Activated CD4-positive, alpha-beta T cell treated with anti-CD3 and anti-CD28 coated beads for 48 hours (primary cell): ENCODE measurements at regions not wholly inside any gene's neighbourhood (a gene's known extent, or its start where the extent isn't known, plus 50 kb on each side); places are given as distances from the start of the nearest gene placed in this dataset.

Source experiments
- DNase-seq: peaks from one replicate; pipeline ENCODE4 v3.0.0-alpha.2; 2020

DNA sequence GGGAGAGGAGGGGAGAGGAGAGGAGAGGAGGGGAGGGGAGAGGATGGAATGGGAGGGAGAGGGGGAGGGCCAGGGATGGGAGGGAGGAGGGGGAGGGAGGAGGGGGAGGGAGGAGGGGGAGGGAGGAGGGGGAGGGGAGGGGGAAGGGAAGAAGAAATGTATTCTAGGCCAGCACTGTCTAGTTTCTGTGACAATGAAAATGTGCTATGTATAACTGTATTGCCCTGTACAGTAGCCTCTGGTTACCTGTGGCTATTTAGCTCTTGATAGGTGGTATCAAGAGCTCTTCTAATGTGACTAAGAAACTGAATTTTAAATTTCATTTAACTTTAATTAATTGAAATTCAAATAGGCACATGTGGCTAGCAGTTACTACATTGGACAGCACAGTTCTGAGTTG is 143.1 kb downstream of the BTC start:
- DNase-seq, result no peak

DNA sequence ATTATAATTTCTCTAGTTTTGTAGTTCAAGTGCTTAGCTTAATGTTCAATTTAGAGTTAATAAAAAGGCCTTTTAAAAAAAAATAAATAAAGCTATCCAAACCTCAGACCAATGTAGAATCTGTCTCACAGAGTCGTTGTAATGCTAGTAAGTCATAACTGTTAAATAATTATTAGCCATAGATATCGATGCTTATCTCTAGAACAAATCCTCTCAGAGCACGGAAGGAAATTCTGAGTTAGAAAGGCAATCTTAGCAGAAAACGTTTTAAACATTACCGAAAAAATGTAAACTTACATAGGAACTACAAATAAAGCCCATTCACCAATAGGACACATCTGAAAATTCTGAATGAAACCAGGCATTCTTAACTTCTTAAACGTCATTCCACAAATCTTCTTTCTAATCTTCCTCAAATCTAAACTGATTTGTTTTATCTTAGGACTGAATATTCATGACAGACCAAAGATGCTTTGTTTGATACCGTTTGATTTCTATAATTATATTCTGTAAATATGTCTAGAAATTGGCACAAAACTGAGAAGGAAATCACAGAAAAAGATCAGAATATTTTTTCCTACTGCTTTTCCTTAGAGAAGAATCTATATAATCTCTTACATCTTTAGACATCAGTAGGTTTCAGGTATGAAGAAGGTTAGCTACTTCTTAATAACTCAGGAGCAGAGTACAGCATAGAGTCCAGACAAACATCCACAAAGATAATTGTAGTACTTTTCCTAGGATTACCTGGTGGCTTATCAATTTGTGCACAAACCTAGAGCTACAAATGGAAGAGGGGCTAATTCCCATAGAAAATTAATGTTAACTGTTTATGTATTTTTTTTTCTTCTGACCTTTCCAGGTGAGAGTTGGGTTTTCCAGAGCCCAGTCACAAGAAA is 140.7 kb downstream of the BTC start:
- no peak for DNase-seq

DNA sequence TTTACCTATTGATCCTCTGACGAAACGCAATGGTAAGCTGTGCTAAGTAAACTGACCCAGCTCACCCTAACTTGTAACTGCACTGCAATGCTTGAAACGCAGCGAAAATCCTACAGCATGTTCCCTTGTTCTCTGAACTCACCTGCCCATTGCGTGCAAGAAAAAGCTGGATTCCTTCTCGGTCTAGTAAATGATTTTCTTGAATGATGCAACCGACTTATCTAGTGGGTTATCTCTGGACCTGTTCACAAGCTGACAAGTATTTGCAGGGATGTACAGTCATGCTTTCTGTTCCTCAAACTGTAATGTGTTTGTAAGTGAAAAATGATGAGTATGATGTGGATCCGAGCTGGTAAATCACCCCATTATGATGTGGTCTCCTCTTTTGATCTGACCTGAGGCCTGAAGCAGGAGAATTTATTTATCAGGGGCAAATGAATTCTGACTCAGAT is 140.1 kb downstream of the BTC start:
- no peak for DNase-seq

DNA sequence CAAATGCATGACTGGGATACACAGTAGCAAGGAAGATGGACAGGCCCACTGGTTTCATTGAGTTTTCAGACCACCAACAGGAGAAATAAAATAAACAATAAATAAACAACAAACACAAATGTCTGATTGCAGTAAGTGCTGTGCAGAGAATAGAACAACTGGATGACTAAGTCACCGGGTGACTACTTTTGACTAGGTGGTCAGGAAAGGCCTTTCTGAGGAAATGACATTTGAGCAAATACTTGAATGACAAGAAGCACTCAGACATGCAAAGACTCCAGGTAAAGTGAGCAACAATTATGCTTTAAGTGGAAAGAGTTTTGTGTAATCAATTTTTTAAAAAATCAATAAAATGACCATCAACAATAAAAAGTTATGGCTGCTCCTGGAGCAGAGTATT is 137.7 kb downstream of the BTC start:
- DNase-seq, result no peak

DNA sequence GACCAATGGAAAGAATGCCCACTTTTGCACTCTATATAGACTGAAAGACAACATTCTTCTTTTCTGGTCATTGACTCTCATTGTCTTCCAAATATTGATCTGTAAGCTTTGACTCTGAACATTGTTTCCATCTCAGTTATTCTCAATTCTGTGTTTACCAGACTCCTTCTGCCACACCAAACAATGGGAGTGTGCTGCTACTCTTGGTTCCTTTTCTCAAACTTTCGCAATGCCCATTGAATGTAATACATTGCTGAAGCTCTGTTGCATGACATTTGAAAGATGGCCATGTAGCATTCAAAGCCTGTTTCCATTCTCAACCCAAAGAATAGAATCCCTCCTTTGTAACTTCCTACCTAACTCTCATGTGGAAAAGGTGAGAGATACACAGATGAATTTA is 136.2 kb downstream of the BTC start:
- no peak for DNase-seq

DNA sequence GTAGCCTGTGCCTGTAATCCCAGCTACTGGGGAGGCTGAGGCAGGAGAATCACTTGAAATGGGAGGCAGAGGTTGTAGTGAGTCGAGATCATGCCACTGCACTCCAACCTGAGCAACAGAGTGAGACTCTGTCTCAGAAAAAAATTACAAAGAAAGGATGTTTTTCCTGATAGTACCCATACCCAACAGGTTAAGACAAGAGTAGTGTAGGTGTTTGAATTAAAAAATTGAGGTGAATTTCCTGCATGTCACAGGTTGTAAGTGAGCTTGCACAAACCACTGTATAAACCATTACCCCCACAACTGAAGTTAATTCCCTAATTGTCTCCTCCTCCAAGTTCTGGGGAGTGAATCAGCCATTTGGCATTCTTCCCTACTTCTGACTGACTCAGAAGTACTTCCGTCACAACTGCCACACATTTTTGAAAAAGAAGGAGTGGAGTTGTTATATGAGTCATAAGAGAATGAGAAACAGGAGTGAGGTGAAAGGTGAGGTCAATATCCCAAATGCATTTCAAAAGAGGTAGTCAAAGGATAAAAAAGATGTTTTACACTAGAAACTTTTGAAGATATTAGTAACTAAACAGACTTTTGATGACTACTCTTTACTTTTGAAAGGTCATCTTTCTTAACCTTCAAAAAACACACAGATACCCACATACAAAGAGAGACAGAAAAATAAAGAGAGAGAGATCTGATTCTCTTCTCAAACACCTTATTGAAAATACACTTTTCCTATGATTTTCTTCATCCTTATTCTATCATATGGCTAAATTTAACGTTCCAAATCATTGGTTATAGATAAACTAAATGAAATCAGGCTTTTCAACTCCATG is 134.5 kb downstream of the BTC start:
- no peak for DNase-seq

GRCh38 chr4:74660866-74661265 is 133.5 kb downstream of the BTC start:
- DNase-seq, result no peak

DNA sequence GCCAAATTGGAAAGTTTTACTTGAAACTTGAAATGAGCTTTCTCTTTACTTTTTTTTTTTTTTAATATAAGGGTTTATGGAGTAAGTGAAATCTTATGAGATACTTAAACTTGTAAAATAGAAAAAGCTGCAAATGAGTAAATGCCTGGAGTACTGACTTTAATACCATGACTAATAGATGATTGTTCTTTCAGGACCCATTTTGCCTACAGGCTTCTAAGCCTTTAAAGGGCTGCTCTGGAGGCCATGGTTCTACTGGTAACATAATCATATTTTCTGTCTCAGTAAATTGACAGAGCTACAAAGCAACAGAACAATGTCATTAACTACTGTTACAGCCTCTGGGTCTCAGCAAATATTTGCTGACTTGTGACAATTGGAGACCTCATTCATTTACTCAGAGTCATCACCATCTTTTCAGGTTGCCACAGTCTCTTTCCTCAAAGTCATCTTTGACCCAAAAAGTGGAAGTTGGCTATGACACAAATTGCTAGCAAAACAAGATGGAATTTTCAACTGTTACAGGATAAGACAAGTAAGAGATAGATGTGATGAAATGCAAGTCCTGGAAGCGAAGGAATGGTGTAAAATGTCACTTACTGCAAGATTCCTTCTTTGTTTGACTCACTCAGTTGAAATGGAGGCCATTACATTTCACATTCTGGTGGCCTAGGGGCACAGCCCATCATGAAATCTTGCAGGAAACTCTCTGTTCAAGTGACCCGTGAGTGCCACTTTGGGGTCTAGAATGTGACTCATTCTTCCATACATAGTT is 132.7 kb downstream of the BTC start:
- DNase-seq, result no peak

DNA sequence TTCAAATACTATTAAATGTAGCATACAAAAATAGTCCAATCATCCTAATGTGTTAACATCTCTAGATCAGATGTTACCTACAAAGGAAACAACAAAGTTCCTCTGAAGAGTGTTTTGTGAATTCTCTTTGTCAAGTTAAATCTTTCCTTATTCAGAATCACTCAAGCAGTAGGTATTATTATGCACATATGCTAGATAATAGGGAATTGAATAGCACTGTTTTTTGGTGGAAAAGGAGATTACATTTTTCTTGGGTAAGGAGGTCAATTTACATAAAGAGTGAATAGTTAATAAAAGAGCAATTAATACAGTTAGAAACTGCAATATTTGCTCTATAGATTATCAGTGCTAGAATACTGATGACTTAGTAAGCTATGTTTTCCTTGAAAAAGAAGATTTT is 130.7 kb downstream of the BTC start:
- no peak for DNase-seq

- peak; percentile 14 for DNase-seq
These were observed 129.0 kb downstream of the BTC start for GRCh38 chr4:74665346-74665745.

DNA sequence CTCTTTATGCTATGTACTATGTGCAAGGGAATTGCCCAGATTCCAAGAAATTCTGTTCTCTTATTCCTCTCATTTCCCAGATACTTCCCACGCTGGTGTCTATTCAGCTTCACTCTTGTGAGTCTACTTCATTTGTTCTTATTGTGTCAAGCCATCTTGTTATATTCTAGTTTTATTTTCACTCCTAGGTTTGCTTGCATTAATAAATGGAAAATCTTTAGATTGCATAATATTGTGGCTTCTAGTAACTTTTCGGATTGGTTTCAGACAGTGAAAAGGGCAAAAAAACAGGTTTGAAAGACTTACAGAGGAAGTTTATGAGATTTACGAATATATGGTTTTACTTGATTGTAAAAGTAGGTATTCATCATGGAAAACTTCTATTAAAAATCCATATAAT is 128.4 kb downstream of the BTC start:
- DNase-seq, result no peak

GRCh38 chr4:74667438-74667837 is 126.9 kb downstream of the BTC start:
- DNase-seq, result no peak

DNA sequence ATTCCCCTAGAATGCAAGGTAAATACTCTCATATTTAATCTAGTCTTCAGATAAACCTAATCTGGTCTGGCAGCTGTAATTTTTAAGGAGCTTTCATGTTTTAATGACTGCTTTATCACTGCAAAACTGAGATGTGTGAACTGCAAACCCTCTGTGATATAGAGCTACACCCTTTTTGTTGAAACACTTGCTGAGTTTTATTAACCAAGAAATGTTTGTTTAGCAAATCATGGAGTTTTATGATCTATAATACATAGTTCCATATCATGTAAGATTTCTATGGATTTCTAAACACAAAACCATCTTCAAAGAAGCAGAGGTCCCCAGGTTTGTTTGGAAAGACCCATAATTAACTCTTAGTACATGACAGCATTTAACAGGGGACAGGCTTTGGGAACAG is 126.4 kb downstream of the BTC start:
- no peak for DNase-seq

- no peak for DNase-seq
These were observed 124.6 kb downstream of the BTC start for GRCh38 chr4:74669702-74670101.

- no peak for DNase-seq
These were observed 123.7 kb downstream of the BTC start for GRCh38 chr4:74670583-74670982.

GRCh38 chr4:74671080-74671698 is 123.1 kb downstream of the BTC start:
- DNase-seq, result peak; percentile 59

DNA sequence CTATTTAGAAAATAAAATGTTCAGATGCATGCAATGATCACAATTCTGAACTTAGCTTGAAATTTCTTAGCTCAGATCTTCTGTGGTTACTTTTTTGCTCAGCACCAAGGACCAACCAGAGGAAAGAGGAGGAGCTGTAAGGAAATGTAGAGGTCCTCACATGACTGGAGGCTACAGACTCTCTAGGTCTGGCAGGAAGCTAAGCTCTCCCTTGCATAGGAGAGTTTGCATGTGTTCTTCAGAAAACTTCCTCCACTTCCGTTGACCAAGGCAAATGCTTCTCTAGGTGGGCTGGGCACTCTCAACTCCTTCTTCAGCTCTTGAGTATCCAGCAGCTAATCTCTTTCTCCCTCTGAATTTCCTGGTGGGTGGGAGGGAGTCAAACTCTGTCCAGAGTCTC is 119.6 kb downstream of the BTC start:
- DNase-seq, result no peak

DNA sequence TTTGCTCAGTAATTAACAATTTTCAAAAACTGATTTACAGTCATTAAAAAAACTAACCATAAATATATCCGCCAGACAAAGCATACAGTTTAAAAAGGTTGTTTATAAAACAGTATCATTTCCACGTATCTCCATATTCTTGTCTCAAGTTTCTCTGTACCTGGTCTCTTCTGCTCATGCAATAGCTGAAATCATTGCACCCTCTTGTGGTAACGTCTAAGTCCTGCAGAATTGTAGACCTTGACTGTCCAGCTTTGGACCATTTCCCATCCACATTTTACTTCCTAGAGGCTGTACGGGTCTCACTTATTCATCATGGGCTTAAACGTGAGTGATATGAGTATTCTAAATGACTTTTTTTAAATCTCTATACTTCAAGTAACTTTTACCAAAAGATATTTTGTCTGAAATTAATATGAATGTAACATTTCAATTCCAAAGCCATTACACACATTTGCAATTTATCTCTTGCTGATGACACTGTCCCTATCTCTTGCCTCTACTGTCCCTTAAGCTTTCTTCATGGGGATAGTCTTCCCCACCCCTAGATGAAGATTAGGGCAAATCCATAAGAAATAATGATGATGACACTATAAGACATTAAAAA is 118.5 kb downstream of the BTC start:
- DNase-seq, result no peak

- DNase-seq, result no peak
These were observed 111.6 kb downstream of the BTC start for GRCh38 chr4:74682567-74683359.

DNA sequence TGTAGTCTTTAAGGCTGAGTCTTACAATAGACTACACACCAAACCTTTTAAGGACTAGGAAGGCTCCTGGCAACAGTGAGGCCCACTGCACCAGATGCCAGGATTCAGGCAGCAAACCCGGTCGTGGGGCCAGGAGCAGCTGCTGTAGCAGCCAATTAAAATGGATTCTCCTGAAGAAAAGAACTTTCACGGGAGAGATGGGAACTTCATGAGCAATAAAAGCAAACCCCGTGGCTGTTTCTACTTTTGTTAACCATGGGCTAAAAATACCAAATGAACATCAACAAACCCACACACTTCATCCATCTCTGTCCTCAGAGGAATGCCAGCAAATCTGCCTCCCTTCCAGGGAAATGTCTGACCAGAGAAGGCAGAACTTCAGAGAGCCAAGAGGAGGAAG is 101.4 kb downstream of the BTC start:
- DNase-seq, result no peak
